ENCODE measurements at regions not wholly inside any gene's neighbourhood (a gene's known extent, or its start where the extent isn't known, plus 50 kb on each side); places are given as distances from the start of the nearest gene placed in this dataset.
A peak's percentile ranks its signal among the peaks of the same experiment; 100 is the strongest.

DNA sequence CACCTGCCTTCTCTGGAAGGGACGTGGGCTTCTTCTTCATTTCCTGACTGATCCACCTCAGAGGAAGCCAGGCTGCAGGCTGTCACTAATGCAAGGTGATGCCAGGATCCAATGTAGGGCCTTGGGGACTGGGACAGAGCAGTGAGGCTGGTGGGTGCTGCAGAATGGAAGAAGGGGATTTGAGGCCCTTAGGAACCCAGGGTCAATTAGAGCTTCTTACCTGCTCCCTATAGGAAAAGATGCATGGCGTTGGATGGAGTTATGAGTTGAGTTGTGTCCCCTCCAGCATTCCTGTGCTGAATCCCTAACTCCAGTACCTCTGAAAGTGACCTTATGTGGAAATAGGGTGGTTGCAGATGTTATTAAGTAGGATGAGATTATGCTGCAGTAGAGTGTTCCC, 190.4 kb downstream of the MIAT start:
- no peak for DNase-seq

DNA sequence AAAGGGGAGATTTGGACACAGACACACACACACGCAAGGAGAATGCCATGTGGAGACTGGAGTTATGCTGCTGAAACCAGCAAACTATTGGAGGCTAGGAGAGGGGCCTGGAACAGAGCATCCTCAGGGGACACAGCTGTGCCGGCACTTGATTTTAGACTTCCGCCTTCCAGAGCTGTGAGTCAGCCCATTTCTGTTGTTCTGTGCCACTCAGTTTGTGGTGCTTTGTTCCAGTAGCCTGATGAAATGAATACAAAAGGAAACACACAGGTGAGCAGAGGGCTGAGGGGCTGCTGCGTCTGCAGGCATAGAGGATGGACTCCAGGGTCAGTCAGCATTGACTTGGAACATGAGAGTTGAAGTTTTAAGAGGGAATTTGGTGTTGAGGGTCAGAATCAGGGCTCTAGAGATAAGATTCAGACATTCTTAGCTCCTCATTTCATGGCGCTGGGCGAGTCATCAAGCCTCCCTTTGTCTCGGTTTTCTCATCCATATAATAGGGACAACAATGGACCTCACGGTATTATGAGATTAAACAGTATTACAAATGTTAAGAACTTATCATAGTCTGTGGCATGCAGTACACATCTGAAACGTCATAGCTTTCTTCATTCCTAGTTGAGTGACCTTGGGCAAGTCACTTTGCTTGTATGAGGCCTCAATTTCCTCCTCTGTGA, 191.0 kb downstream of the MIAT start:
- DNase-seq, result no peak

DNA sequence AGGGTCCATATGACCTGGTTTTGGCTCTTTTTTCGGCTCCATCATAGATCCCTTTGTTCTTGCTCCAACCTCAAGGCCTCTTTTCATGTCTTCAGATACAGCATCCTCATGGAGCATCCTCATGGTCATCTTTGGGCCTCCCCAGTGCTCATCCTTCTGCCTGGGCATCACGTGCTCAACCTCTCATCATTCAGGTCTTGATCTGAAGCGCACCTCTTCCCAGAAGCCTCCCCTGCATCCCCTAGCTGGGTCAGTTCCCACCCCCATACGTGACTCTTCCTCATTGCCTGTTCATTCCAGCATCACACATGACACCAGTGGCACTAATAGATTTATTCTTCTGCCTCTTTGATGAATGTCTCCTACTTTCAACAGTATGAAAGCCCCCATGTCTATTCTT, 192.2 kb downstream of the MIAT start:
- DNase-seq, result no peak

DNA sequence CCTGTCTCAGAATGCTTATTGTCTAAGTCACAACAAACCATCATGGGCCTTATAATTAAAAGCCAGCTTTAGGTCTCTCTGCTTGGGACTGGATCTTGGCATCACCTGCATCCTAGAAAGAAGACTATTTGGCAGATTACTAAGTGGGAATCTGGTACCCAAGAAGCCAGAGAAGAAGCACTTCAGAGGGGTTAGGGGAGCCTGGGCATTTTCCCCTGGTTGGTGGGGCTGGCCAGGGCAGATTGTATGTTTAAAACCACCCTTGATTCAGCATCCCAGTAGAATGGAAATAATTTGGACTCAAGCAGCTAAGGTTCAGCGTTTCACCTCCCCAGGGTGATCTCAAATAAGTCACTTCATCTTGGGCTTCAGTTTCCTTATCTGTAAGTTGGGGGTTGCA, 193.7 kb downstream of the MIAT start:
- DNase-seq, result no peak

DNA sequence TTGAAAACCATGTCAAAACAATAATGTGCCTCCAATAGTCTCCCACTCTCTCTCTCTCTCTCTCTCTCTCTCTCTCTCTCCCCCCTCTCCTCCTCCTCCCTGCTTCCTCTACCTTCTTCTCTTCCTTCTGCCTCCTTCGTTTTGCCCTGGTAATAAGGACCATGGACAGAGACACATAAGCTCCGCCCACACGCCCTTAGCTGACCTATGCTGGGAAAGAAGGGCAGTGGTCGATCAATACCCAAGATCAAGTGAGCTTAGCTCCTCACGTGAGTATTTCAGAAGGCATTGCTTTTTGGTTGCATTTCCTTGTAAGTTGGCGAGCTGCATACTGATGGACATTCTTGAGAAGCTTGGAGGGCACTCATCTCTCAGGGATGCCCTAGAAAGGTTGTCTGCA, 194.8 kb downstream of the MIAT start:
- peak; percentile 74 for DNase-seq

DNA sequence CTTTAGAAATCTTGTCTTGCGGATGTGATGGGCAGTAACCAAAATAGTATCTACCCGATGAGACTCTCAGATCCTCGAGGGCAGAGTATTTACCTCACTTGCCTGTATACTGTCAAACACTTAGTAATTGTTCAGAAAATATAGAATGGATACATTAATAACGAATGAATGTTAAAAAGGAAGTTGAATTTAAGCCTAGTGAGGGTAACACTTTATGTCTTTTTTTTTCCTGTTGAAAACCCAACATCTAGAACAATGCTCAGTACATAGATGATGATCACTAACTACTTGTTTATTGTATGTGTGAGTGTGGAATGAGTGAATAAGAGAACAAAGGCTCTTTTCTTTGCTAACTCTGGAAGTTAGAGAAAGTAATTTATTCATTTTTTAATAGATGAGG, 195.7 kb downstream of the MIAT start:
- DNase-seq, result no peak

DNA sequence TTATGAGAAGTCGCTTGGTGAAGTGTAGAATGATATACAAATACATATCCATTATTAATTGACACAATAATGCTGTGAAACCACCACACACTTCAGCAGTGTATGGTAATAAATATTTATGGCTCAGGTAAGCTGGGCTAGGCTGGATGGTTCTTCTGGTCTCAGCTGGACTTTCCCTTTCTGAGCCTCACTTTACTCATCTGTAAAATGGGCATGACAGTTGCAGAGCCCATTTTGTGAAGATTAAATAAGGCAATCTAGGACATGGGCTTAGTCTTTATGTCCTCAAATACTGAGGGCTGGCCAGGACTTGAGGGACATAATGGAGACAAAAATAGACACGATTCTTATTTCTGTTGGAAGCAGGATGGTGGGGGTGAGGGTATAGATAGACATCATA, 196.1 kb downstream of the MIAT start:
- no peak for DNase-seq

DNA sequence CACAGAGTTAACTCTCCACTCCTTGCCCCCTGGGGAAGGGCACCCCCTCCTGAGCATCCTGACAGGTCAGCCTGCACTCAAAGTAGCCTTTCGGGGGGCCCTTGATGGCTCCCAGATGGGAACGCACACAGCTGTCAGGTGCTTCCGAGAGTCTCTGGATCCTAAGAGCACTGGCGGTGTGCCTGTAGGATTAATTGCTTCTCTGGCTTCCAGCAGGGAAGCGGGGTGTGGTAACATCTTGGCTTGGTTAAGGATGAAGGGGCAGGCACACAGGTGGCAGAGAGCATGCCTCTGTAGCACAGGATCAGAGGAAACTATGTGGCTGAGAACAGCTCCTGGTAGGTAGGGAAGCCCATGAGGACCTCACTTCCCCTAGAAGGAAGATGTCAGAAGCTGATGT, 199.8 kb downstream of the MIAT start:
- no peak for DNase-seq

DNA sequence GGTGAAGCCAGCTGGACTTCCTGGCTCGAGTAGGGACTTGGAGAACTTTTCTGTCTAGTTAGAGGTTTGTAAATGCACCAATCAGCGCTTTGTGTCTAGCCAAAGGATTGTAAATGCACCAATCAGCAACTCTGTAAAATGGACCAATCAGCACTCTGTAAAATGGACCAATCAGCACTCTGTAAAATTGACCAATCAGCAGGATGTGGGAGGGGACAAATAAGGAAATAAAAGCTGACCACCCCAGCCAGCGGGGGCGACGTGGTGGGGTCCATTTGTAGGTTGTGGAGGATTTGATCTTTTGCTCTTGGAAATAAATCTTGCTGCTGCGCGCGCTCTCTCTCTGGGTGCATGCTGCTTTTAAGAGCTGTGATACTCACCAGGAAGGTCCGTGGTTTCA, 202.9 kb downstream of the MIAT start:
- DNase-seq, result no peak

DNA sequence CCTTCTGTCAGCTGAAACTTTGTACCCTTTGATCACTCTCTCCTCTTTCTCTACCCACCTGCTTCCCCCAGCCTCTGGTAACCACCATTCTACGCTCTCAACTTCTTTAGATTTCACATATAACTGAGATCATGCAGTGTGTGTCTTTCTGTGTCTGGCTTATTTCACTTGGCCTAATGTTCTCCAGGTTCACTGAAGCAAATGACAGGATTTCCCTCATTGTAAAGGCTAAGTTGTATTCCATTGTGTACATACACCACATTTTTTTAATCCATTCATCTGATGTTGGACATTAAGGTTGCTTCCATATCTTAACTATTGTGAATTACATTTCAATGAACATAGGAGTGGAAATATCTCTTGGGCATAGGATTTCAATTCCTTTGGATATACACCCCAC, 207.6 kb downstream of the MIAT start:
- DNase-seq, result peak; percentile 22

DNA sequence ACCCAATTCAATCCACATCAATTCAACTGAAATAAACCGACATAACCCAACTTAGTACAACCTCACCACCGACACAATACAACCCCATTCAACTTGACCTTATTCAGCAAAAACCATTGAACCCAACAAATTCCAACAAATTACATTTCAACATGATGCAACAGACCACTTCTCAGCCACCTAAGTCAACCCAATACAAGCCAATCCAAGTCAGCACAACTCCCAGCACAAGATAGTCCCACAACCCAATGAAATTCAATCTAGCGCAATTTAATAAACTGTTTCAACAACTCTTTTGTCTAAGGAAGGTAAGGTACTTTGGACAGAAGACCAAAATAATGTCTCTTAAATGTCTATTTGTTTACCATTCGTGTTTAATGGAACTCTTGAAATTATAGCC, 226.0 kb downstream of the MIAT start:
- no peak for DNase-seq

DNA sequence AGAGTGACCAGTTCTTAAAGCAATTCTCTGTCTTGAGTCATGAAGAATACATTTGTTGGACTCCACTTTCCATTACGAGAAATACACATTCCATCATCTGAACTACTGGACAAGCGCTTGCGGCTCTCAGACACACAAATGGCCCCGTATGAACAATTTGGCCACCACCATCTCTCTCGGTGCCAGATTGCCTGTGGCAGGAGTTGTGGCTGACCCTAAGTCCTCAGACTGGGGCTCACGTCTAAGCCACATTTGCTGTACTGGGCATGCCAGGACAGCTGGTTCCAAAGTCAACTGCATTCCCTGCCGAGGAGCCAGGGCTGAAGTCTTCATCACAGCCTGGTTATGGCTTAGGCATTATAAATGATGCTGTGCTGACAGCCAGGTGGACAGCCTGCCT, 227.5 kb downstream of the MIAT start:
- no peak for DNase-seq

DNA sequence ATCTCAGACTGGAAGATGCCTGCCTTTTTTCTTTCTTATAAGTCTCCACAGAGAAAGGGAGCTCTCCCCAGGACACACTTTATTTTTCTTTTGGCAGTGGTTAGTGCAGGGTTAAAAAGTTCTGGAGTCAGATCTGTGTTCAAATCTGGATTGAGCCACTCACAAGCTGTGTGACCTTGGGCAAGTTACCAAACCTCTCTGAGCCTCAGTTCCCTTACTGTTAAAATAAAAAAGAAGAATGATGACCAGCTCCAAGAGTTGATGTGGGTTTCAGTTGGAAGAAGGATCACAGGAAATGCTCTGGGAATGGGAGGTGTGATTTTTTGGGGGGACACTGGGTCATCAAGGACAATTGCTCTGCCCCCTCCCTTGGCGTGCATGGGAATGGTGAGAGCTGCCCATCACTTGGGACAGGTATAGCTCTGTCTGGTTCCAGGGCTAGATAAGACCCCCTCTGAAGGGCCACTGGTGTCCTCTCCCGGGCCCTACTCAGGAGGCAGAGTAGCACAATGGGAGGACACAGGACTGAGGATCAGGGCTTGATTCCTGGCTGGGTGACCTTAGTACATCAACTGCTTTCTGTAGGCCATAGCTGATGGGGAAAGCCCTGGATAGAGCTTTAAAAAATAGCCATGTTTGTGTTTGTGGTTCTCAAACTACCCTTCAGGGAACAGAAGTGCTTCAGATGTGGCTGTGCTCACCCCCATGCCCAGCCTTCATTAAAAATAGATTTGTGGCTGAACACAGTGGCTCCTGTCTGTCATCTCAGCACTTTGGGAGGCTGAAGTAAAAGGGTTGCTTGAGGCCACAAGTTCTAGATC, 228.3 kb downstream of the MIAT start:
- no peak for DNase-seq

DNA sequence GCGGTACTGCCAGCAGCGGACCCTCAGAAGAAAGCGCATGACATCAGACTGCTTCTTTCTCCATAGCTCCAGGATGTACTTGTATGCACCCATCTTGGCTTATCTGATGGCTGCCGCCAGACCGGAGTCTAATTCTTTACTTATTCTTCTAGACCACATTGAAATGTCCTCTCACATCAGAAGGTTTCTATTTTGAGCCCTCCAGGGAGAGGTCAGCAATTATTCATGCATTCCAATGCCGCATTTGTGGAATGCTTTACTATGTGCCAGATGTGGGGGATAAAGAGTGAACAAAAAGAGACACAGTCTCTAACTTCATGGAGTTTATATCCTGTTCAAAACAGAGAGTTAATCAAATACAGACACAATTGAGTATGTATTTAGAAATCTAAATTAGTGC, 230.1 kb downstream of the MIAT start:
- DNase-seq, result peak; percentile 81

DNA sequence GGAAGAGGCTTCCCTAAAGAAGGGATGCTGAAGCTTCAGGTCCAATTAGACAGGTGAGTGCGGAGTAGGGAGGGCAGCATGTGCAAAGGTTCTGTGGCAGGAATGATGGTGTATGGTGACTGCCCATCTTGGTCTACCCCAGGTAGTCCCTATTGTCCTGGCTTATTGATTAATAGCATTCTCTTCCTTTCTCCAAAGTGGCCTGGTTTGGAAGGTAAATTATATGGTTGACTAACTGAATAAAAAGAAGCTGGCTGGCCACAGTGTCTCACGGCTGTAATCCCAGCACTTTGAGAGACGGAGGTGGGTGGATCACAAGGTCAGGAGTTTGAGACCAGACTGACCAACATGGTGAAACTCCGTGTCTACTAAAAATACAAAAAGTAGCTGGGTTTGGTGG, 230.5 kb downstream of the MIAT start:
- DNase-seq, result no peak

DNA sequence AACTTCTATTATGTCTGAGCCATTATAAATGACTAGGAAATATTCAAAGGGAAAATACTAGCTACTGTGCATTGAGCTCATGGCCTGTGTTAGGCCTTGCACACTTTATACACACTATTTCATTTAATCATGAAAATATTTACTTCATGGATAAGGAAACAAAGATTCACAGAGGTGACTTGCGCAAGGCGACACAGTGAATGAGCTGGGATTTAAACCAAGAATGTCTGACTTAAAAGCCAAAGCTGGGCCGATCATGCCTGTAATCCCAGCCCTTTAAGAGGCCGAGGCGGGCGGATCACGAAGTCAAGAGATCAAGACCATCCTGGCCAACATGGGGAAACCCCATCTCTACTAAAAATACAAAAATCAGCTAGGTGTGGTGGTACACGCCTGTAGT, 231.5 kb downstream of the MIAT start:
- DNase-seq, result no peak

DNA sequence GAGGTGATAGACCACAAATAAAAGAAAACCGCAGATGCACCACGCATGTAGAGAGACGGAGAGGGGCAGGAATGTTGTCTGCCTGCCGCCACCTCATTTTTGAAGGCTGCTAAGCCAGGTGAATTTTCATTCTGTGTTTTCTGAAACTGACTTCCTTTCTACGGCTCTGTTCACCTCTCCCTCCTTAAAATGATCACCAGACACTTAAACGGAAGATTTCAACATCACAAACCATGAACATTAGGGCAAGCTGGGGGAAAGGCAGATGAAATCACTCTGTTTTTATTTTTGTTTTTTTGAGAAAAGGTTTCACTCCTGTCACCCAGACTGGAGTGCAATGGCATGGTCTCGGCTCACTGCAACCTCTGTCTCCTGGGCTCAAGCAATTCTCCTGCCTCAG, 232.4 kb downstream of the MIAT start:
- DNase-seq, result no peak

DNA sequence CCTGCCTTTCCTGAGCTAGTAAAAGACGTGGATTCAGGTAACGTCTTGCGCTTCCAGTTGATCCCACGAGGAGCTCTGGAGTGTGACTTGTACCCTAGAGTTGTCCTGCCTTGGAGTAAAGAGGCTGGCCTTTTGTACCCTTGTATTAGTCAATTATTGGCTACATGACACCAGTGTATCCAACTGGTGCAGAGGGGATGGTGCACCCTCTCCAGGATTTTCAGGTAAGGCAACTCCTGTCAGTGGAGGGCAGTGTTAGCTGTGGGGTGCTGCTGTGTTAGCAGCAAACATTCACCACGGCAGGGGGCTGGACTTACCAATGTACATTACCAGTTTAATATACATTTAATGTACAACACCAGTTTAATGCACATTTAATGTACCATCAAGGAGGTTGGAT, 233.5 kb downstream of the MIAT start:
- no peak for DNase-seq

DNA sequence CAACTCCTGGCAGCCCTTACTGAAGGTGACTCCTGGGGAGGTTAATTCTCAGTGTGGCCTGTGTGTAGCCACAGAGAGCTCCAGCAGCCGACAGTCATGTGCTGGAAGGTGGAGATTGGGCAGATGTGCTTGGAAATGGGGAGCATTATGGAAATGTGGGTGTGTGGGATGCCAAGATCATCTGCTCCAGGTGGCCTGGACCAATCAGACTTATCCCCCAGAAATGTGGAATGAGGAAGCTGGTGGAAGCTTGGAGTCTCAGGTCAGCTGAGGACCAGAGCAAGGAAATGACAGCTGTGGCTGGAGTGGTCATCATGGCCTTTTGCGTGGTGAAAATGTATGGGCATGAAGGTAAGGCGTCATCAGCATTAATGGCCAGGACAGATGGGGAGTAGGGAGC, 234.0 kb downstream of the MIAT start:
- DNase-seq, result no peak

DNA sequence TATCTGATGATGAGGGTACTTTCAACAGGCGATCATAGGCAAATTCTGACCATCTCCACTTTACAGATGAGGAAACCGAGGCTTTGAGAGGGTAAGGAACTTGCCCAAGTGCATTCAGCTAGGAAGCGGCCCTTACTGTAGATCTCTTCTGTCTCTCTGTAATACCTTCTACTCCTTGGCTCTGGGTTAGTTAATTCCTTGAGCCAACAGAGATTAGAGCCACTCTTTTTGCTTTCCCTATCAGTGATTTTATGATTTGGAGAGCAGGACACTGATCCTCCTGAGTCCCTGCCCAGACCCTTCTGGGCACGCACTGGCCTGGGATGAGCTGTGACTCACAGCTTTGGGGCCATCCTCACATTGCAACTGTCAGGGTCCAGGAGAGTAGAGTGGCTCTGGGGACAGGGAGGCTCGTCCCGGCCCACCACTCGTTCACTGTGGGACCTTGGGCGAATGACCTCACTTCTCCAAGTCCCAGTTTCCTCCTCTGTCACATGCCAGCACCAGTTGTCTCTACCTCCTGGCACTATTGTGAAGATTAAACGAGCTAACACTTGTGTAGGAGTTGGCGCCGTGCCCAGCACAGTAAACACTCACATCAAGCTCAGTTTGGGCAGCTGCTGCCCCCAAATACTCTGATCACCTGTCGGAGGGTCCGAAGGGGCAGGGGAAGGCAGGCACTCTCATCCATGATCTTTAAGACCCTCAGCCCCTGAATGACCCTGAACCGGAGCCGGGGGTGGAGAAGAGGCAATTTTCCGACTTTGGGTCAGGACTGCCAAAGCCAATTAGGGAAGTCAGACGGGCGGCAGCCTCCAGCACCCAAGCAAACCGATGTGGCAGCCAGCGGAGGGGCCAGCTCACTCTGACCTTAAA, 235.0 kb downstream of the MIAT start:
- DNase-seq, result peak; percentile 58

DNA sequence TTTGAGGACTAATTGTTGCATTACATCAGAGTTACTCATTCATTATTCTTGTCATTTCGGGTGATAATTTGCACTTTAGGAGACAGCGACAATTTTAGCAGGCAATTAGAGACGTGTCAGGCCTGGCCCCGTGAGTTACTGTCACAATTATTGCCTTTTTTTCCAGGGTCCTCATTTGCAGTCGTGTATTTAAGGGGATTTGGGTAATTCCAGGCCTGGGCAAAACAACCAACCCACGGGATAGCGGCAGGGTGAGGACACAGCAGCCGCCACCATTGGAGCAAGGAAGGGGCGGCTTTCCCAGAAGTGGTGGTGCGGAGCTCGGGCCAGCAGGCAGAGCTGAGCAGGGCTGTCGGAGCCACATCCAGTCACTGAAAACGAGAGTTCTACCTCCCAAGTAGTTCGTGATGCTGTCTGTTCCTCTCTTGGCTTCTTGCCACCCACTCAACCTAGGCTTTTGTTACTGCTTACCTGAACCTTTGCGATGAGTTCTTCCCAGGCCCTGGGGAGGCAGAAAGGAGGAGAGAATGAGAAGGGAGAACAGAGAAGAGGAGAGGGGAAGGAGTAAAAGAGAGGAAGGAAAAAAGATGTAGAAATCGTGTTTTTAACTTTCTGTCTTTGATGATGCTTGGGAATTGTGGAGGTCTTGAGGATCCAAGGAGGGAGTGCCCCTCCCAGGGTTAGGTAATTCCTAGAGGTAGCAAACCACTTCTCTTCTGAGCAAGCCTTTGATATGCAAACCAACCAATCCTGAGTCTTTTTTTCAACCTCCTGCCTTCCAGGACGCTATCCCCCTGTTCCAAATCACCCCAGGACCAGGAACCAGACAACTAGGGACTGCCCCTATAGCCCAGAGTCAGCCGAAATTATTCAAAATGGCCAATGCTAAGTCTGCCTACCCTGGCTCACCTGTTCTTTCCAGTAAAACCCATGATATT, 236.1 kb downstream of the MIAT start:
- no peak for DNase-seq

DNA sequence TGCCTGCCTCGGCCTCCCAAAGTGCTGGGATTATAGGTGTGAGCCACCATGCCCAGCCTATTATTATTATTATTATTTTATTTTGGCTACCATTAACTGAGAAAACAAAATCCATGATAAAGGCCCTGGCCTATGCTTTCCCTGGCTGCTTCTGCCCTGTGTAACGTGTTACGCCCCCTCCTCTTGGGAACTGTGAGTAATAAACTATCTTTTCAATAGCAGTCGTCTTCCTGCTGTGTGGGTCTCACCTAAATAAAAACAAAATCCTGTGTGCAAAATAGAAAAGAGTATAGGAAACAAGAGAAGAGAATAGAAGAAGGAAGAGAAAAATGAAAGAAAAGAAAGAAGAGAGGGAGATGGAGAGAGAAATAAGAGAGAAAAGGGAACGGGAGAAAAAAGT, 237.0 kb downstream of the MIAT start:
- DNase-seq, result no peak

Data from eye (tissue), 1 donor.